ENCODE measurements at regions not wholly inside any gene's neighbourhood (a gene's known extent, or its start where the extent isn't known, plus 50 kb on each side); places are given as distances from the start of the nearest gene placed in this dataset.

DNA sequence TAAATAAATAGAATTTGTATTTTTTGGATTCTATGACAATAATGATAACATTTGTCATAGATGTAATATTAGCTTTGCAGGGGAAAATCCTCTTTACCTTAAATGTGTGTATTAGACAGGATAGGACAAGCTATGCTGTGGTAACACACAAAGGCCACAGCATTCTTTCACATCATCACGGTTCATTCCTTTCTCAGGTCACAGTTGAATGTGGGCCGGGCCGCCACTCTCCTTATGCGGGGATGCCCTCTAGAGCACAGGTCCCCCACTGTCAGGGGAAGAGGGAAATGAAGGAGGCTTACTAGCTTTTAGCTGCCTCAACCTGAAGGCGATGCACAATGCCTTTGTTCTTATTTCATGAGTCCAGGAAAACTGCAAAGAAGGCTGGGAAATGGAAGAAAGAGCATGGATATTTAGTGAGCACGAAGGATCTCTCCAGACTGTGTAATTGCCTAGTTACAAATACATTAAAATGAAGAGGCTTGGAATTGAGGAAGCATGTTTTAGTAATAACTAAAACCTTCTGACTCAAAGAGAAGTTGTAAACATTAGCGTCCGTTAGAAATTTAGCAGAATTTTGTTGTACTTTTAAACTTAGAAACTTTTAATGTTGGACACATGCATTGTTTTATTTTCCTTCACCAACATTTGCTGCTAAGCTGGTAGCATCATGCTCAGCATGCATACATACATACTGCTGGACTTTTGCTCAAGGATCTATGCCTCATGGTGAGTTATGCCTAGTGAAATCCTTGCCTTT, 248.9 kb upstream of the FOXQ1 start:
- no peak for DNase-seq (ENCODE audit: low read depth)

DNA sequence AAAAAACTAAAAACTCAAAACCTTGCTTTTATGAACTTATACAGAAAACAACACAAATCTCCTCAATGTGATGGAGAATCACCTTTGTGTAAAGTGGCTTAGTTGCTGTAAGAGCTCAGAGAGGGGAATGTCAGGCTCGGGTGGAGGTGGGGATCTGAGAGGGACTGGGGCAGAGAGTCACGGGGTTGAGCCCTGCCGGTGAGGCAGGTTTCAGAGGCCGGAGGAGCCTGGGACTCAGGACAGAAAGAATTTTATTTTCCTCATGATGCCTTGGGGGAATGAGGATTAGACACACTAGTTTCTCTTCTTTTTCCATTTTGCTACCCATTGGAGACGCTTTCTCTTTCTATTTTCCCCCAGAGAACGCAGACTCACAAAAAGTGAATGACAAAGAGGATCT, 252.3 kb upstream of the FOXQ1 start:
- no peak for DNase-seq (ENCODE audit: low read depth)

DNA sequence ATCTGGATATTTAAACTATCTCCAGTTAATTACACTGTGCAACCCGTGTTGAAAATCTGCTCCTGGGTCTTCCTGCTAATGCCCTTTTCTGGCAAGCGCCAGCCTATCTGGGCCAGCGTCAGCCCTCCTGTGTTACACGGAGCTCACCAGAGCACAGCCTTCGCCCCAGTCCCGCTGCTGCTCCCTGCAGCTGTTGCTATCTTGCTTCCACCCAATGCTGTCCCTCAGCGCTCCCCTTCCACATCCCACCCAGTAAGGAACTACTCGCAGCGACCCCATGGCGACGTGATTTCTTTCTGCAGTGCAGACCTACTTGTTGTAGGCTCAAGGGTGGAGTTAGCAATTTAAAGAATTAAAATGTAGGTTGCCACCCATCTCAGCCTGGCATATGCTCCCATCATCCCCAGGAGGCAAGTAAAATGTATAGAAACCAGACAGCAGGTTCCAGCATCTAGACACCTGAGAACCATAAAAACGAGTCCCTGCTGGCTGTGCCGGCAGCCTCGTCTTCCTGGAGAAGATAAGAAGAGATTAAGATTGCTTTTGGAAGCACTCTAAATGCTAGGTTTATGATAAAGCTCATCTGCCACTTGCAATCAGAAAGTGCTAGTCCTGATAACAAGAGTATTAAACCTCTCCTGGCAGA, 254.3 kb upstream of the FOXQ1 start:
- no peak for DNase-seq (ENCODE audit: low read depth)

DNA sequence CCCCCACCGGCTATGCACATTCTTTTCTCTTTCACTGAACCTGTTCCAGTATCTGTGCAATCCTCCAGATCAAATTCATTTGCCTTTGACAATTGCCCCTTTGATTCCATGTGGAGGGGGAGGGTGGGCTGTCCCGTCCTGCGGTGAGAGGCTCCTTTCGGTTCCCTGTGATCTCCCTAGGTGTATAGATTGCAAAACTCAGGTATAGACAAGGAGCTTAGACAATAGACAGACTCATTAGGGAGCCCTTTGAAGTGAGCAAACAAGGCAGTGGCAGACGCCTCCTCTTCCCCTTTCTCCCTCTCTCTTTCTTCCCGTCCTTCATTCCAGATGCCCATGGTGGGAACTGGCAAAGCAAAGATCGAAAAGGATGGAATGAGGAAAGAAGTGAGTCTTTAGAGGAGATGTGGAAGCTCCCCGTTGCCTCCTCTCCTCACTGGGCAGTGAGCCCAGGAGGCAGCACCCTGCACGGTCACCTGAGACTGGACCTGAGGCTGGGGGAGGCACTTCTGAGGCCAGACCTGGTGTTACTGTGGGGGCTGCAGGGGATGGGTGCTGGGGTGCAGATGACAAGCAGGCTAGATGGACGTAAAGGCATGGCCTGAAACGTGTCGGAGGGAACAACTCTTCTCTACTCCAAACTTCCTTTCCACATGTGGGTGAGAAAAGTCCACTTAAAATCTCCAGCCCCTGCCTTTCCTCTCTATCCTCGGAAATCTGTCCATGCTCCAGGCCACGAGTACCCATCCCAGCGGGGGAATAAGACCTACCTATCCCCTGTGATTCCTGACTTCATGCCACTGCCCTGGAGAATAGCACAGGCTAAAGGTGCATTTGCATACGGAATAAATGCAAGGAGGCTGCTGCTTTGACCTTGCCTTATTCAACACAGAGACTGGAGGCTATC, 256.6 kb upstream of the FOXQ1 start:
- DNase-seq (ENCODE audit: low read depth), result no peak

DNA sequence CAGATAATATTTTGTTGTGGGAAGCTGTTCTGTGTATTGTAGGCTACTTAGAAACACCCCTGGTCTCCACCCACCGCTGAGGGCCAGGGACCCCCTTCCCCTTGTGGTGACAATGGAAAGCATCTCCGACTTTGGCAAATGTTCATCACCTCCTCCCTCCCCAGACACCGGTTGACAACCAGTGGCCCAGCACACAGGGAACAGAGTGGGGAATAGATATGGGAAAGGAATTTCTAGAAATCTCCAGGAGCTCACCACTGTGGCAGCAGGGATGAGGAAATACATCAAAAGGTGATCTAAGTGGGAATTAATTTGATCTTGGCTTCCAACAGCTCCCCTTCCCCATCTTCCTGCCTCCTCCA, 257.3 kb upstream of the FOXQ1 start:
- no peak for DNase-seq (ENCODE audit: low read depth)

DNA sequence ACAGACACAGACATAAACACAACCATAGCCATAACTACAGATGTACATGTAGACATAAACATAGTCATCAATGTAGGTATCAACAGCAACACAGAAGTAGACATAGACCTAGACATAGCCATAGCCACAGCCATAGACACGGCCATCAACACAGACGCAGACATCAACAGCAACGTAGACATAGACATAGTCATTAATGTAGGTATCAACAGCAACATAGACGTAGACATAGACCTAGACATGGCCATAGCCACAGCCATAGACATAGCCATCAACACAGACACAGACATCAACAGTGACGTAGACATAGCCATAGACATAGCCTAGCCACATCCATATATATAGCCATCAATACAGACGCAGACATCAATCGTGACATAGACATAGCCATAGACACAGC, 258.3 kb upstream of the FOXQ1 start:
- no peak for DNase-seq (ENCODE audit: low read depth)

DNA sequence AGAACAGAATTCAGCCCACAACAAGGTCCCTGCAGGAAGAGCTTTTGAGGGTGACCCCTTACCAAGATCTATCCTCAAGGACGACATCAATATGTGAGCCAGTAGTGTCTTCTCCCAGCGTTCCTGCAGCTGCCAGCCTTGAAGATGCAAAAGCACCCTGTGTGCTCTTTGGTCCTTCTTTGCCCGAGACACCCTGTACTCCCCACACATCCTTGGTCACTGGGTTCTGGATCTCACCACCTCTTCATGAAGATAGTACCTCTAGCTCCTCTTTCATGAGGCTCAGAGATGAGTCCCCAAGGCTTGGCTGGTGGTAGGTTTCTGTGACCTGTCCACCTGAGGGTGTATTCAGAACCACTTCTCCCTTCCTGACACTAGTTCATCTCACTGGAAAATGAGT, 259.6 kb upstream of the FOXQ1 start:
- no peak for DNase-seq (ENCODE audit: low read depth)

DNA sequence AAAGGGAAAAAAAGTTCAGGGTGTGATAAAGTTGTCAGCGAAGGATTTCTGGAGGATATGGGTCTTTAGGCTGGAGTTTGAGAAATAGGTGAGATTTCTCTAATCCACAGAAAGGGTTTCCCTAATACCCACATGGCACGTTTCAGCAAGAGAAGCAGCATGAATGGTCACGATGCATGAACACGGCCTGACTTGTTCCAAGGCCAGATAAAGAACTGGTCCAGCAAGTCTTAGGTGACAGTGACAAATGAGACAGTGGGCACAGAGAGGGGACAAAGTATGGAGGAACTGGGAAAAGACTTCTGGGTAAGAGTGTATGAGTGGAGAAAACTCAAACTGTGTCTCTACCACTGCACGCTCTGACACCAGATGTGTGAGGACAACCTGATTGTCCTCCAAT, 262.0 kb upstream of the FOXQ1 start:
- DNase-seq (ENCODE audit: low read depth), result no peak

DNA sequence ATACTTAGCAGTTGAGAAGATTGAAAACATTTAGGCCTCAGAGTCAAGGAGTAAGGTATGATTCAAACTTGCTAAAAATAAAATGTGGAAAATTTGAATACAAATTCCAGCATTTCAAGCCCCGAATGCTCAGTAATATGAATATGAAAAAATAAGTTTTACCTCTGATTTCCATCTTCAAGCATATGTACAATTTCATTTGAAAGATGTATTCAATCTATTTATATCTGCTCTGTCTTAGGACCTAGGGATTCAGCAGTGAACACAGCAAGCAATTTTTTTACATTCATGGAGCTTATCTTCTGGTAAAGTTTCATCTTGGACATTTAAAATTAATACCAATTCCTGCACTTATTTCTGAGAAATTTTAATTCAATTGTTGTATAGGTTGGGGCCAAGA, 262.7 kb upstream of the FOXQ1 start:
- no peak for DNase-seq (ENCODE audit: low read depth)

DNA sequence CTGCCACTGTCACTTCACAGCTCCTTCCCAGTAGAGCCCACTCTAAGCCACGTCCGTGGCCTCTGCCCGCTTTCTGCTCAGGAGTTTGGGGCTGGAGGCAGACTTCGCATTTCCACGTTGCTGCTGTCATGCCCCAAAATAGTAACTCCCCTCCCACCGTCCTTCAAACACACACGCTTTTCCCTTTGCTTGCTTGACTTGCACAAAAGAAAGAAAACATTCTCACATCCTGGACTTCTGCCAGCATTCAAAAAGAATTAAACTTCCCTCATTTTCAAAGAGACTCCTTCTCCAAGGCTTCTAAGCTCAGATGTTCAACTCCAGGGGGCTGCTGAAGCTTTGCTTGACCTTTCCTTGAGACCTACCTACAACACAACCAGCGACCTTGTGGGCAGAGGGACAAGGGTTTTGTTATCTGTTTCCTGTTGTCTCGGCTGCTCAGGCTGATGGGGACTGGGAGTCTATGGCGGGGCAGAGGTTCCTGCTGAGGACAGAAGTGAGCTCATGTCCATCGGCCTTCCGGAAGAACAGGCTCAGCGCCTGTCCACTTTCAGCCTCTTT, 263.8 kb upstream of the FOXQ1 start:
- no peak for DNase-seq (ENCODE audit: low read depth)

DNA sequence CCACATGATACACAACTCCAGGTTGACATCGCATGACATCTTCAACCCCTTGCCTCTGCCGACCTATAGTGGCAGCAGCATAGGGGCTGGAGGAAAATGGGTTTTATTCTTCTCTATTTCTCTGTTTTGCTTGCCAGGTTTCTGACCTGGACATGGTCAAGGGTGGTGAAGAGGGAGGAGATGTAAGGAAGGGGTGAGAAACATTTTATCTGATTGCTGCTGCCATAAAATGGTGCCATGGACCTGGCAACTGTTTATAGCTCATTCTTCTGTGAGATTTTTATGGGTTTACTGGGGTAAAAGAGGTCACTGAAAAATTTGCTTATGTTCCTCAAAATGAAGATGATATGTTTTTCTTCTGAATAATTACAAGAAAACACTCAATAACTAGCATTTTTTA, 266.7 kb upstream of the FOXQ1 start:
- no peak for DNase-seq (ENCODE audit: low read depth)

DNA sequence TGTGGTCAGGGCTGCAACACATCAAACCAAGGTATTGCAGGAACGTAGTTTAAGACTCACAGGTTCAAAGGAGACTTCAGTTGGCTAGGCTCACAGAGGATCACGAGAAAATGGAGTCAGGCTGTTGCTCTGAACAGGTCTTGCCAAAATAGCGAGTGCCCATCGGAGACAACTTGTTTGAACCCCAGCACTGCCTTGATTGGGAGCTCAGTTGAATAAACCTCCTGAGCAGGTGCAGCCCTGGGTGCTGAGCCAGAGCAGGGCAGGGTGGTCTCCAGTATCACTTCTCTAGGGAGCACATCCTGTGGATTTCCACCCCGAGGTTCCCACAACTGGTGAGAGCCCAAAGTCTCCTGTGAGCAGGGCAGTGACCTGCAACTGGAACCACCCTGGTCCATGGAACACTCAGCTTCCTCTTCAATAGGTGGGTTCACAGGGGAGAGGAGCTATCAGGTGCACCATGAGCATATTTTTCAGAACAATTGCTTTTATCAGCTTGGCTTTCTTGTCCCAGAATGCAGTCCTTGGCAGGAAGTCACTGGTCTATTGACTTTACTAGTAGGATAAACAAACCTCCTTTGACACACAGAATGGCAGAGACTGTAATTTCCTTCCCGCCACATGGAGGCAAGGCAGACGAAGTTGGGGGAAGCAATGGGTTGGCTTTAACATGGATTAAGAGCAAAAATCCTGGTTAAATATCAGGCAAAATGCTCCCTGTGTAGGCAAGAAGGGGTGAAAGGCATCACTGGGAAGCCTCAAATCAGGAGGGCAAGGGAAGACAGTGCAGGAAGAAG, 267.7 kb upstream of the FOXQ1 start:
- no peak for DNase-seq (ENCODE audit: low read depth)

DNA sequence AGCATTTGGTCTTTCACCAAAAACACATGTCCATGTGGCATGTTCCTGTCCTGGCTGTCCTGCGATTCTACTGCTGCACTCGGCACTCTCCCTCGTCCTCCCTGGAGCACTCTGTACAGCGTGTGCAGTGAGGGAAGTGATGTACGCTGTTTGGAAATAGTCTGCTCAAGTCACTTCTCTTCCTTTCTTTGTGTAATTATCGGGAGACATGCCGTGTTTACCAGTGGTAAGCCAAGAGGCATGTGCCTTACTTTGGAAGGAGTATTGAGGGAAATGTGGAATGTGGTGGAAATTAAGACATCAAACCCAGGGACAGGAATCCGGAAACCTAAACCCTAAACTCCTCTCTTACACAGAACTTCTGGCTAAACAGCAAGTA, 268.5 kb upstream of the FOXQ1 start:
- no peak for DNase-seq (ENCODE audit: low read depth)

DNA sequence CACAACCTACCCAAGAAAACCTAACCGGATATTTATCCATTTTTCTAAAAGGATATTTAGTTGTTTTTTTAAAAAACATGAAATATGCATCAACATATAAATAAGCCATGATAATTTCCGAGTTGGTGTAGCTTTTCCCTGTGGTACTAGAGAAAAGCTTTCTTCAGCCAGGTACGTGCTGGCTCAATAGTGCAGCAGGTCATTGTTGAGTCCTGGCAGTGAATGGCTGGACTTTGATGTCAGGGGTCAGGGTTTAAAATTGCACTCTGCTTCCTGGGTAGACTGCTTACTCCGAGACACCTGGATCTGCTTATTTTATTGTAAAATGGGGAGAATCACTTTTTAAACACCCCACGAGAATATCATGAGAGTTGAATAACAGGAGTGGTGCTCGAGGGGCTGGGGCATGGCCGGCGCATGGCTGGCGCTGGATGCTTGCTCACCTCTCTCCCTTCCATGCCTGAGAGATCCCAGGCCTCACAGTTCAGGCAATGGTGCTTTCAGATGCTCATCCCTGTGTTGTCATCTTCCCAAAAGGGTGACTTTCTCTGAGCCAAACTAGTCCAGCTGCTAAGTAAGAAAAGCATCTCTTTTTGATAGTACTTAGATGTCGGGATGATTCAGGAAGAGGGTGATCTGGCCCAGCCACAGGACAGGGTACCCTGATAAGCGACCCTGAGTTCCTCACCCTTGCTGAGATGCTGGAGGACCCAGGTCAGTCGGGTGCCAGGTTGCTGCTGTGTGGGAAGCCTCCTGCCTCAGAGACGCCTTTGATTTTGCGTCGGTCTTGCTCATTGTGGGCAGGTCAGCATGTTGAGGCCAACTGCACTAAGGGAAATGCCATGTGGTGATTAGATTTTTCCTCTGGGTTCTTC, 269.1 kb upstream of the FOXQ1 start:
- no peak for DNase-seq (ENCODE audit: low read depth)

DNA sequence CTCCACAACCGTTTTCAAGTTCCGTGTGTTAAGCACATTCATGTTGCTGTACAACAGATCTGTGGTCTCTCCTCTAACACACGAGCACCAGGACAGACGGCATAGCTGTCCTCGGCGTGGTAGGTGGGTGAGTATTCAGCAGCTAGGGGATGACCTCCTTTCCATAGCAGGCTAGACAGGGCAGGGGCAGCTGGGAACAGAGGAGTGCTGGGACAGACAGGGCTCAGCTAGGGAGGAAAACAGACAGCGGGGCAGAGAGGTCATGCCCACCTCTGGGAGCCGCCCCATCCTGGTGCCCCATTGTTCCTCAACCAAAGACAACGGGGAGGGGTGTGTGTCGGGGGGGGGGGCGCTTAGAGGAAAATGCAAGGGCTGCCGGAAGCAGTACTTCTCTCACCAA, 271.5 kb upstream of the FOXQ1 start:
- no peak for DNase-seq (ENCODE audit: low read depth)

DNA sequence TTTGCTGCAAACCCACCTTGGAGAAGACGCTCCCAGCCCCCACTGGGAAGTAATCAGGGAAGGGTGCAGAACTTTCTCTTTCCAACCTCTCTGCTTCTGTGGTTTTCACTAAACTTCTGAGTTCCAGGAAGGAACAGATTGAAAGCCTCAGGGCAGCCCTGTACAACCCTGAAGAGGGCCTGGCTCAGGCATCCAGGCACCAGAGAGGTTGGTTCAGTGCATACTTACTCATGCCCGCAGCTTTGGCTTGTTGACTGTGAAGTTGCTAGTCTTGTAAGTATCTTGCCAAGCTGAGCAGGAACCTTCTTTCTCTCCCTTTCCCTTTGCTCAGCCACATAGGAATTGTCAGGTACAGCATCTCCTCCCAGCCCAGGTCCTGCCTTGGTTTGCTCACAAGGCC, 272.2 kb upstream of the FOXQ1 start:
- DNase-seq (ENCODE audit: low read depth), result no peak

DNA sequence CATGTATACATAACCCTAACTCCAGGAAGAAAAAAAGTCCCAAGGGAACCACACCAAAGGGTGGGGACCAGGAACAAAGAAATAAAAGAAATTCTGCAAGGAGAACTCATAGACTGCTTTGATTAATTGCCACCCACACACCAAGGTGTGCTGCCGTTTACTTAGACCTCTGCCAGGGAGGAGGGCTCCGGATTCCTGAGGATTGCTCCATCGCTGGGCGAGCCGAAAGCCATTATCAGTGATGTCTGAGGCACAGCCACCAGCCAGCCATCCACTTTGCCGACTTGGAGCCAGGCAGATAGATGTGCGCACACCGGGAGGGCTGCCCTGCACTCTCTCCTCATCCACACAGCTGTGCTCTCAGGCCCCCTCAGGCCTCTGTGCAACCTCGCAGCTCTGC, 272.7 kb upstream of the FOXQ1 start:
- peak; percentile 15 for DNase-seq (ENCODE audit: low read depth)

DNA sequence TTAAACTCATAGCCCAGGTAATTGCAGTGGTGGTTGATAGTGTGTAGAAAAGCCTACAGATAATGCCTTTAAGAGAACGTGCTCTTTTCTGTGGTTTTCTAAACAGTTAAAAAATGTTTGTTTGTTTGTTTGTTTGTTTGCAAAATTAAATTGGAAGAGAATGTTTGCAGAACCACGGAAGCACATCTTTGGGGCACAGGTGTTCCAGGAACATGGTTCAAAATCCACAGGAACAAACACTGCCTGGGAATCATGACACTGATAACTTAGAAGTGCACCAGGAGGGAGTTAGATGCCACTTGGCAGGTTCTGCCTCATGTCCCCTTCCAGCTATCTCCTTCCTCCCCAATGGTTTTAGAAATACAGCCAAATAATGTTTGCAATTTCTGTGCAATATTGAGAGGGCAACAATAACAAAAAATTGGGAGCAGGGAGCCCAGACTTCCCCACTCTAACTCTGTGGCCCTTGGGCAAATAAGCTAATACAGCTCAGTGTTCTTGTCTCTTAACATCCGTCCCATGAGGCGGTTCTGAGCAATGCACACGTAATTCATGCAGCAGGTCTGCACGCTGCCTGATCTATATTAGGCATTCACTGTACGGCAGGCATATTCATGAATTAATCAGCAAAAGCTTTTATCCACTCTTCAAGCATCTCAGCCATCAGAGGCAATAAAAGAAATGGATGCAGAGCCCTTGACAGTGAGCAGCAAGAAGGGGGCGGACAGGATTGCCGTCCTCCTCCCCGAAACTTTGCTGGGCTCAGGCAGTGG, 274.3 kb upstream of the FOXQ1 start:
- DNase-seq (ENCODE audit: low read depth), result no peak

DNA sequence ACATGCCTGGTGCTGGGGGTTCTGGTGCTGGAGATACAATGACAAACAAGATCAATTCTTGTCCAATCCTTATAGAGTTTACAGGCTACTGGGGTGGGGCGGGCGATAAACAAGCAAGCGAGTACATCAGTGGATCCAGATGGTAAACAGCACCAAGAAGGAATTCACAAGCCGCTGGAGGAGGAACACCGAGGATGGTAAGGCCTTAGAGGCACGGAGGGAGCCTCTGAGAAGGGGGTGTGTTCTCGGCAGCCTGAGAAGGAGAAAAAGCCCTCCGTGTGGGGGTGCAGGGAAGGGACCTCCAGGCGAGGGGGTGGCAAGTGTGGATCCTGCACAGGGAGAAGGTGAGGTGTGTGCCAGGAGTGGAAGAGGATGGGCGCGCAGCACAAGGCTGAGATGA, 276.5 kb upstream of the FOXQ1 start:
- no peak for DNase-seq (ENCODE audit: low read depth)

DNA sequence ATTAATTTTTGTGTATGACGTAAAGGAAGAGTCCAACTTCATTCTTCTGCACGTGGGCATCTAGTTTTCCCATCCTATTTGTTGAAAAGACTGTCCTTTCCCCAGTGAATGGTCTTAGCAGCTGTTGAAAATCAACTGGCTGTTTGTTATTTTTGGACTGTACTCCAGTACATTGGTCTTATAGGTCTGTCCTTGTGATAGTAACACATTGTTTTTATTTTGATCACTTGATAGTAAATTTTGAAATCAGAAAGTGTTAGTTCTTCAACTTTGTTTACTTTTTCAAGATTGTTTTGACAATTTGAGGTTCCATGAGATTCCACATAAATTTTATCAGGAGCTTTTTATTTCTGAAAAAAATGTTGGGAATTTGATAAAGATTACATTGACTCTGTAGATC, 280.2 kb upstream of the FOXQ1 start:
- no peak for DNase-seq (ENCODE audit: low read depth)

Measured in renal cortical epithelial cell (primary cell).